ENCODE measurements at regions not wholly inside any gene's neighbourhood (a gene's known extent, or its start where the extent isn't known, plus 50 kb on each side); places are given as distances from the start of the nearest gene placed in this dataset.

- ChIA-PET CTCF (no interaction called here), POLR2A (no interaction called here)
- intact Hi-C loops (cut with micrococcal nuclease) = no loop called here
- no peak for TF ChIP-seq CTCF (IDR thresholded peaks at IDR 0.05)
- Mint-ChIP-seq H3K27me3 (peaks cover 24% of the 10 kb centered on the region), H3K9me3 (no peaks in the 10 kb centered on the region), H3K36me3 (ENCODE audit: low read depth) (no peaks in the 10 kb centered on the region), H3K4me1 (no peaks in the 10 kb centered on the region), H3K27ac (no peak overlapping the region), H3K4me3 (no peak overlapping the region)
- ATAC-seq (ENCODE audit: low read depth) = no peak
- no peak for DNase-seq
Measured at GRCh38 chr10:71135236-71135635, 77.1 kb upstream of the UNC5B start.

GRCh38 chr10:71136036-71136721 is 76.2 kb upstream of the UNC5B start:
- ChIA-PET CTCF (no interaction called here), POLR2A (no interaction called here)
- DNase-seq = no peak
- ATAC-seq (ENCODE audit: low read depth) = no peak
- no peak for TF ChIP-seq CTCF (IDR thresholded peaks at IDR 0.05)
- intact Hi-C loops (cut with micrococcal nuclease) = no loop called here
- H3K27me3 Mint-ChIP-seq = peaks cover 15% of the 10 kb centered on the region
- H3K27ac Mint-ChIP-seq = no peak overlapping the region
- no peak overlapping the region for H3K4me3 Mint-ChIP-seq
- no peaks in the 10 kb centered on the region for H3K9me3 Mint-ChIP-seq
- H3K4me1 Mint-ChIP-seq = no peaks in the 10 kb centered on the region
- no peaks in the 10 kb centered on the region for H3K36me3 Mint-ChIP-seq (ENCODE audit: low read depth)

GRCh38 chr10:71137701-71138100 is 74.7 kb upstream of the UNC5B start:
- no peaks in the 10 kb centered on the region for H3K36me3 Mint-ChIP-seq (ENCODE audit: low read depth)
- H3K27me3 Mint-ChIP-seq = peaks cover 8% of the 10 kb centered on the region
- intact Hi-C loops (cut with micrococcal nuclease) = no loop called here
- ATAC-seq (ENCODE audit: low read depth) = no peak
- H3K9me3 Mint-ChIP-seq = no peaks in the 10 kb centered on the region
- DNase-seq = no peak
- CTCF ChIA-PET = no interaction called here
- no peak overlapping the region for H3K27ac Mint-ChIP-seq
- no peak for TF ChIP-seq CTCF (IDR thresholded peaks at IDR 0.05)
- POLR2A ChIA-PET = no interaction called here
- H3K4me3 Mint-ChIP-seq = no peak overlapping the region
- H3K4me1 Mint-ChIP-seq = no peaks in the 10 kb centered on the region

- Mint-ChIP-seq H3K36me3 (ENCODE audit: low read depth) (no peaks in the 10 kb centered on the region), H3K9me3 (no peaks in the 10 kb centered on the region), H3K27me3 (peaks cover 4% of the 10 kb centered on the region), H3K27ac (no peak overlapping the region), H3K4me3 (no peak overlapping the region), H3K4me1 (no peaks in the 10 kb centered on the region)
- ChIA-PET POLR2A (no interaction called here), CTCF (no interaction called here)
- DNase-seq (no peak), ATAC-seq (ENCODE audit: low read depth) (no peak)
- intact Hi-C loops (cut with micrococcal nuclease) = no loop called here
- no peak for TF ChIP-seq CTCF (IDR thresholded peaks at IDR 0.05)
Measured at GRCh38 chr10:71138166-71138830, 74.1 kb upstream of the UNC5B start.

GRCh38 chr10:71141528-71141927 is 70.8 kb upstream of the UNC5B start:
- H3K27me3 Mint-ChIP-seq = peaks cover 4% of the 10 kb centered on the region
- H3K4me3 Mint-ChIP-seq = no peak overlapping the region
- no peak for DNase-seq
- CTCF ChIA-PET = no interaction called here
- no peak for ATAC-seq (ENCODE audit: low read depth)
- intact Hi-C loops (cut with micrococcal nuclease) = no loop called here
- H3K27ac Mint-ChIP-seq = no peak overlapping the region
- H3K4me1 Mint-ChIP-seq = no peaks in the 10 kb centered on the region
- no peak for TF ChIP-seq CTCF (IDR thresholded peaks at IDR 0.05)
- no peaks in the 10 kb centered on the region for H3K9me3 Mint-ChIP-seq
- H3K36me3 Mint-ChIP-seq (ENCODE audit: low read depth) = no peaks in the 10 kb centered on the region
- POLR2A ChIA-PET = no interaction called here
